ENCODE measurements at regions not wholly inside any gene's neighbourhood (a gene's known extent, or its start where the extent isn't known, plus 50 kb on each side); places are given as distances from the start of the nearest gene placed in this dataset.

- no peak for TF ChIP-seq ZNF70 (CRISPR knock-in tag; IDR thresholded peaks at IDR 0.05)
- no peak for TF ChIP-seq ZC3H10 (CRISPR knock-in tag; IDR thresholded peaks at IDR 0.05)
- TF ChIP-seq BACH2 (CRISPR knock-in tag; IDR thresholded peaks at IDR 0.05; ENCODE audit: borderline replicate concordance): no peak
- TF ChIP-seq TCF4 (CRISPR knock-in tag; IDR thresholded peaks at IDR 0.05; ENCODE audit: borderline replicate concordance): no peak
- TF ChIP-seq ZNF565 (CRISPR knock-in tag; conservative IDR thresholded peaks at IDR 0.05; ENCODE audit: low read depth): no peak
- TF ChIP-seq ESRRG (CRISPR knock-in tag; IDR thresholded peaks at IDR 0.05): no peak
- TF ChIP-seq CSRNP3 (CRISPR knock-in tag; IDR thresholded peaks at IDR 0.05): no peak
- TF ChIP-seq CSDC2 (CRISPR knock-in tag; IDR thresholded peaks at IDR 0.05): no peak
- no peak for TF ChIP-seq SNAI2 (CRISPR knock-in tag; IDR thresholded peaks at IDR 0.05)
- no peak for TF ChIP-seq CREB5 (CRISPR knock-in tag; IDR thresholded peaks at IDR 0.05; ENCODE audit: low read depth)
- TF ChIP-seq ISL1 (CRISPR knock-in tag; IDR thresholded peaks at IDR 0.05): no peak
- TF ChIP-seq POU6F1 (CRISPR knock-in tag; IDR thresholded peaks at IDR 0.05; ENCODE audit: borderline replicate concordance, low read depth): no peak
- TF ChIP-seq RARB (CRISPR knock-in tag; IDR thresholded peaks at IDR 0.05): no peak
- no peak for TF ChIP-seq GLIS3 (CRISPR knock-in tag; IDR thresholded peaks at IDR 0.05)
- TF ChIP-seq ZFP3 (CRISPR knock-in tag; IDR thresholded peaks at IDR 0.05): no peak
- TF ChIP-seq TSHZ2 (CRISPR knock-in tag; IDR thresholded peaks at IDR 0.05): no peak
- TF ChIP-seq PATZ1 (CRISPR knock-in tag; IDR thresholded peaks at IDR 0.05; ENCODE audit: borderline replicate concordance): no peak
- TF ChIP-seq OSR1 (CRISPR knock-in tag; IDR thresholded peaks at IDR 0.05): no peak
- ATAC-seq: no peak
Observed at GRCh38 chr12:97046901-97047300, 139.8 kb downstream of the NEDD1 start.

- no peak for ATAC-seq
Observed at GRCh38 chr12:97047361-97047760, 140.3 kb downstream of the NEDD1 start.

More at GRCh38 chr12:97047361-97047760, 140.3 kb downstream of the NEDD1 start:
- TF ChIP-seq OSR1 (CRISPR knock-in tag; IDR thresholded peaks at IDR 0.05) (no peak), ISL1 (CRISPR knock-in tag; IDR thresholded peaks at IDR 0.05) (no peak), PATZ1 (CRISPR knock-in tag; IDR thresholded peaks at IDR 0.05; ENCODE audit: borderline replicate concordance) (no peak), GLIS3 (CRISPR knock-in tag; IDR thresholded peaks at IDR 0.05) (no peak), ZC3H10 (CRISPR knock-in tag; IDR thresholded peaks at IDR 0.05) (no peak), TSHZ2 (CRISPR knock-in tag; IDR thresholded peaks at IDR 0.05) (no peak), ZNF8 (CRISPR knock-in tag; IDR thresholded peaks at IDR 0.05) (no peak), PPARA (CRISPR knock-in tag; IDR thresholded peaks at IDR 0.05; ENCODE audit: borderline replicate concordance) (no peak), SNAI2 (CRISPR knock-in tag; IDR thresholded peaks at IDR 0.05) (no peak), ZFP30 (CRISPR knock-in tag; IDR thresholded peaks at IDR 0.05) (no peak), ZNF565 (CRISPR knock-in tag; conservative IDR thresholded peaks at IDR 0.05; ENCODE audit: low read depth) (no peak), BACH2 (CRISPR knock-in tag; IDR thresholded peaks at IDR 0.05; ENCODE audit: borderline replicate concordance) (no peak)

All from SK-N-SH treated with all-trans-retinoic acid at 6 μM for 48 hours (cell line).